Liver (tissue), 7 donors: ENCODE measurements at regions not wholly inside any gene's neighbourhood (a gene's known extent, or its start where the extent isn't known, plus 50 kb on each side); places are given as distances from the start of the nearest gene placed in this dataset.

Experiments
- DNase-seq: peaks from one replicate; pipeline ENCODE4 v3.0.0-alpha.2; 2017; ENCODE audit warnings: low spot score
- H3K27ac ChIP-seq, 2 donors: one replicate each; pipeline ENCODE4 v1.7.0; 2013; ENCODE audit warnings: inconsistent platforms in 2 of 2, low read length in 2 of 2, control low read depth in 1 of 2, low read depth in 1 of 2, mild to moderate bottlenecking in 1 of 2
- H3K27me3 ChIP-seq, 4 donors: one replicate each; pipeline versions ENCODE4 v1.6.1 to v1.7.0; 2013; ENCODE audit warnings: low read length in 3 of 4, inconsistent platforms in 1 of 4, mild to moderate bottlenecking in 1 of 4, moderate library complexity in 1 of 4; ENCODE audit not compliant: control insufficient read depth in 4 of 4, insufficient read depth in 4 of 4
- H3K36me3 ChIP-seq, 4 donors: one replicate each; pipeline versions ENCODE4 v1.6.1 to v1.7.0; 2013; ENCODE audit warnings: low read length in 3 of 4, mild to moderate bottlenecking in 3 of 4, low read depth in 1 of 4, moderate library complexity in 1 of 4; ENCODE audit not compliant: control insufficient read depth in 4 of 4, insufficient read depth in 3 of 4
- H3K4me1 ChIP-seq, 4 donors: one replicate each; pipeline versions ENCODE4 v1.6.1 to v1.7.0; 2013; ENCODE audit warnings: low read length in 3 of 4, mild to moderate bottlenecking in 3 of 4, moderate library complexity in 1 of 4; ENCODE audit not compliant: control insufficient read depth in 4 of 4, insufficient read depth in 4 of 4
- H3K4me3 ChIP-seq, 3 donors: one replicate each; pipeline versions ENCODE4 v1.6.1 to v1.7.0; 2013; ENCODE audit warnings: low read length in 3 of 3, control low read depth in 1 of 3, low read depth in 1 of 3, mild to moderate bottlenecking in 1 of 3
- H3K9ac ChIP-seq, 2 donors: one replicate each; pipeline ENCODE4 v1.7.0; 2013; ENCODE audit warnings: low read length in 2 of 2, mild to moderate bottlenecking in 2 of 2, moderate library complexity in 2 of 2, control low read depth in 1 of 2, low read depth in 1 of 2
- H3K9me3 ChIP-seq, 4 donors: one replicate each; pipeline versions ENCODE4 v1.6.1 to v1.7.0; 2013; ENCODE audit warnings: low read length in 3 of 4; ENCODE audit not compliant: control insufficient read depth in 4 of 4
- EGR1 ChIP-seq, 2 donors: IDR thresholded peaks; 2 replicates each; pipeline ENCODE4 v1.6.1; 2016 to 2018; ENCODE audit warnings: antibody characterized with exemption in 2 of 2, low read depth in 2 of 2
- FOXA1 ChIP-seq: IDR thresholded peaks from 2 replicates; pipeline ENCODE4 v1.6.1; 2016; ENCODE audit warnings: antibody characterized with exemption
- HNF4A ChIP-seq, 2 donors: conservative IDR thresholded peaks; 2 replicates each; pipeline ENCODE4 v1.6.1; 2016; ENCODE audit warnings: antibody characterized with exemption in 2 of 2, mild to moderate bottlenecking in 2 of 2
- HNF4G ChIP-seq: IDR thresholded peaks from 2 replicates; pipeline ENCODE4 v1.6.1; 2016; ENCODE audit warnings: antibody characterized with exemption
- RXRA ChIP-seq, 2 donors: IDR thresholded peaks; 2 replicates each; pipeline ENCODE4 v1.6.1; 2017 to 2018; ENCODE audit warnings: antibody characterized with exemption in 2 of 2, mild to moderate bottlenecking in 1 of 2
- SP1 ChIP-seq: IDR thresholded peaks from 2 replicates; pipeline ENCODE4 v1.6.1; 2018; ENCODE audit warnings: antibody characterized with exemption, mild to moderate bottlenecking
- TAF1 ChIP-seq: conservative IDR thresholded peaks from 2 replicates; pipeline ENCODE4 v1.6.1; 2016; ENCODE audit warnings: antibody characterized with exemption, mild to moderate bottlenecking
- YY1 ChIP-seq: IDR thresholded peaks from 2 replicates; pipeline ENCODE4 v1.6.1; 2016; ENCODE audit warnings: antibody characterized with exemption, mild to moderate bottlenecking
- WGBS: extraction: QIAGEN DNeasy Blood & Tissue Kit; methylation state at CpG from one replicate; pipeline ENCODE4 v1.1.7; 2013; 5-methylcytosine and 5-hydroxymethylcytosine counted together
- TF ChIP-seq, protein P1 (sequence below): IDR thresholded peaks from 2 replicates; pipeline ENCODE4 v1.6.1; 2016; ENCODE audit warnings: antibody characterized with exemption
- TF ChIP-seq, protein P2 (sequence below): IDR thresholded peaks from 2 replicates; pipeline ENCODE4 v1.6.1; 2016; ENCODE audit warnings: antibody characterized with exemption
- TF ChIP-seq, protein P3 (sequence below): IDR thresholded peaks from 2 replicates; pipeline ENCODE4 v1.6.1; 2016; ENCODE audit warnings: antibody characterized with exemption, mild to moderate bottlenecking
- donor health status: healthy.
- donor health status: healthy.
- donor health status: healthy.
- donor health status: healthy.

DNA sequence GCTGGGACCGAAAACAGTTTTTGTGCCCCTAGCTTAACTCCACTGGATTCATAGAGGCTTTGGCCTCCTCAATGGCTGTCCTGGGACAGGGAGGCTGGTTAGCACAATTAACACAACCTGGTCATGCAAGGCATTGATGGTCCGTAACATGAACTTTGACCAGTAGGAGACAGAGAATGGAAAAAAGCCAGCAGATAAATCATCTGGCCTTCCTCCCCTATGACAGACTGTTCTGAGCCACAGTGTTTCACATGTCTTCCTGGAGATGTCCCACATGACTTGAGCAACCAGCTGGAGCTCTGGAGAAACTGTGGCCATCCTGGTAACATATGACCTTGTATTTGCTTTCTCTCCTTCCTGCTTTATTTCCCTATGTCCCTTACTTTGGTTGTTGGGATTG is 244.2 kb downstream of the UQCRFS1 start:
- H3K27ac ChIP-seq = no peak overlapping the region
- TF ChIP-seq, protein P1, sequence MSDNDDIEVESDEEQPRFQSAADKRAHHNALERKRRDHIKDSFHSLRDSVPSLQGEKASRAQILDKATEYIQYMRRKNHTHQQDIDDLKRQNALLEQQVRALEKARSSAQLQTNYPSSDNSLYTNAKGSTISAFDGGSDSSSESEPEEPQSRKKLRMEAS = no peak
- no peak for TF ChIP-seq TAF1
- TF ChIP-seq, protein P2, sequence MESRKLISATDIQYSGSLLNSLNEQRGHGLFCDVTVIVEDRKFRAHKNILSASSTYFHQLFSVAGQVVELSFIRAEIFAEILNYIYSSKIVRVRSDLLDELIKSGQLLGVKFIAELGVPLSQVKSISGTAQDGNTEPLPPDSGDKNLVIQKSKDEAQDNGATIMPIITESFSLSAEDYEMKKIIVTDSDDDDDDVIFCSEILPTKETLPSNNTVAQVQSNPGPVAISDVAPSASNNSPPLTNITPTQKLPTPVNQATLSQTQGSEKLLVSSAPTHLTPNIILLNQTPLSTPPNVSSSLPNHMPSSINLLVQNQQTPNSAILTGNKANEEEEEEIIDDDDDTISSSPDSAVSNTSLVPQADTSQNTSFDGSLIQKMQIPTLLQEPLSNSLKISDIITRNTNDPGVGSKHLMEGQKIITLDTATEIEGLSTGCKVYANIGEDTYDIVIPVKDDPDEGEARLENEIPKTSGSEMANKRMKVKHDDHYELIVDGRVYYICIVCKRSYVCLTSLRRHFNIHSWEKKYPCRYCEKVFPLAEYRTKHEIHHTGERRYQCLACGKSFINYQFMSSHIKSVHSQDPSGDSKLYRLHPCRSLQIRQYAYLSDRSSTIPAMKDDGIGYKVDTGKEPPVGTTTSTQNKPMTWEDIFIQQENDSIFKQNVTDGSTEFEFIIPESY = no peak
- TF ChIP-seq HNF4A (conservative IDR thresholded peaks at IDR 0.05) = peak; percentile 15 to 19
- TF ChIP-seq, protein P3, sequence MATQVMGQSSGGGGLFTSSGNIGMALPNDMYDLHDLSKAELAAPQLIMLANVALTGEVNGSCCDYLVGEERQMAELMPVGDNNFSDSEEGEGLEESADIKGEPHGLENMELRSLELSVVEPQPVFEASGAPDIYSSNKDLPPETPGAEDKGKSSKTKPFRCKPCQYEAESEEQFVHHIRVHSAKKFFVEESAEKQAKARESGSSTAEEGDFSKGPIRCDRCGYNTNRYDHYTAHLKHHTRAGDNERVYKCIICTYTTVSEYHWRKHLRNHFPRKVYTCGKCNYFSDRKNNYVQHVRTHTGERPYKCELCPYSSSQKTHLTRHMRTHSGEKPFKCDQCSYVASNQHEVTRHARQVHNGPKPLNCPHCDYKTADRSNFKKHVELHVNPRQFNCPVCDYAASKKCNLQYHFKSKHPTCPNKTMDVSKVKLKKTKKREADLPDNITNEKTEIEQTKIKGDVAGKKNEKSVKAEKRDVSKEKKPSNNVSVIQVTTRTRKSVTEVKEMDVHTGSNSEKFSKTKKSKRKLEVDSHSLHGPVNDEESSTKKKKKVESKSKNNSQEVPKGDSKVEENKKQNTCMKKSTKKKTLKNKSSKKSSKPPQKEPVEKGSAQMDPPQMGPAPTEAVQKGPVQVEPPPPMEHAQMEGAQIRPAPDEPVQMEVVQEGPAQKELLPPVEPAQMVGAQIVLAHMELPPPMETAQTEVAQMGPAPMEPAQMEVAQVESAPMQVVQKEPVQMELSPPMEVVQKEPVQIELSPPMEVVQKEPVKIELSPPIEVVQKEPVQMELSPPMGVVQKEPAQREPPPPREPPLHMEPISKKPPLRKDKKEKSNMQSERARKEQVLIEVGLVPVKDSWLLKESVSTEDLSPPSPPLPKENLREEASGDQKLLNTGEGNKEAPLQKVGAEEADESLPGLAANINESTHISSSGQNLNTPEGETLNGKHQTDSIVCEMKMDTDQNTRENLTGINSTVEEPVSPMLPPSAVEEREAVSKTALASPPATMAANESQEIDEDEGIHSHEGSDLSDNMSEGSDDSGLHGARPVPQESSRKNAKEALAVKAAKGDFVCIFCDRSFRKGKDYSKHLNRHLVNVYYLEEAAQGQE = no peak
- no peaks in the 10 kb centered on the region for H3K9me3 ChIP-seq
- H3K9ac ChIP-seq = no peak overlapping the region
- 70% methylated on average over 2 of the region's 2 CpGs for WGBS
- H3K4me3 ChIP-seq = no peak overlapping the region
- DNase-seq = no peak
- no peaks in the 10 kb centered on the region for H3K36me3 ChIP-seq
- peaks cover 0 to 3% (median 0%) of the 10 kb centered on the region in 4 donors for H3K27me3 ChIP-seq
- no peaks in the 10 kb centered on the region for H3K4me1 ChIP-seq

DNA sequence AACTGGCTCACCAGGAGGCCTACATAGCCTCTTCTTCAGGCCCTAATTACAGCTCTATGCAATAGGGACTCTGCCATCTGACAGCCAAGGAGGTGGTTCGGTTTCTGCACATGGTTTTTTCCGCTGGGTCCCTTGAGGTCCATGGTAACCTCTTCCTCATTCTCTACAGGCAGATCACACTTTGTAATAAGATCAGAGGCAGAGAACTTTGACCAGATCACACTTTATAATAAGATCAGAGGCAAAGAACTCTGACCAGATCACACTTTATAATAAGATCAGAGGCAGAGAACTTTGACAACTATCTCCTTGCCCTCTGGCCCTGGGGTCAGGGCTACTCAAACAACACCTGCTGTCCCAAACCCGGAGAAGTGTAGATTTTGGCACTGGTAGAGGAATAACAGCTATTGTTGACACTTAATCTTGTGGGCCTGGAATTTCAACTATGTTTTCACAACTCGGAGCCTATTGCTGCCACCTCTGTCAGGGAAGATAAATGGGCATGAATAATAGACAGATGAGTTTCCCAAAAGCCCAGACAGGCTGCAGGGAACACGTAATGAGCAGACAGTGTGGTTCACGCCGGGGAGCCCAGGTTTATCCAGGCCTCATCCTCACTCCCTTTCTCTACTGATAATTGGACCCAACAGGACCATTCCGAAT is 246.1 kb downstream of the UQCRFS1 start:
- H3K4me3 ChIP-seq = no peak overlapping the region
- no peaks in the 10 kb centered on the region for H3K4me1 ChIP-seq
- DNase-seq = no peak
- H3K9me3 ChIP-seq = no peaks in the 10 kb centered on the region
- H3K27me3 ChIP-seq = peaks cover 0 to under 1% (median 0%) of the 10 kb centered on the region in 4 donors
- no peak overlapping the region for H3K9ac ChIP-seq
- WGBS = 68% methylated on average over 8 of the region's 8 CpGs
- TF ChIP-seq, protein P2 = no peak
- no peaks in the 10 kb centered on the region for H3K36me3 ChIP-seq
- no peak overlapping the region for H3K27ac ChIP-seq

DNA sequence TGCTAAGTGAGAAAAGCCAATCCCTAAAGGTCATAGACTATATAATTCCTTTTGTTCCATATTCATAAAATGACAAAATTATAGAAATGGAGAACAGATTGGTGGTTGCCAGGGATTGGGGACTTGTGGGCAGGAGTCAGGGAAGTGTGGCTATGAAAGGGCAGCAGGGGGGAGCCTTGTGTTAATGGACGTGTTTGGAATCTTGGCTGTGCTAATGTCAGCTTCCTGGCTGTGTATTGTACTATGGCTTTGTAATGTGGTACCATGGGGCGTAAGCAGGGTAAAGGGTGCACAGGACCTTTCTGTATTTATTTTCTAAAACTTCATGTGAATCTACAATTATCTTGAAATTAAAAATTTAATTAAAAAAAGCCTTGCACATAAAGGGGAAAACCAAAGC is 248.5 kb downstream of the UQCRFS1 start:
- H3K4me3 ChIP-seq = no peak overlapping the region
- no peaks in the 10 kb centered on the region for H3K36me3 ChIP-seq
- WGBS = 67% methylated on average over 2 of the region's 2 CpGs
- no peaks in the 10 kb centered on the region for H3K27me3 ChIP-seq
- H3K27ac ChIP-seq = no peak overlapping the region
- no peaks in the 10 kb centered on the region for H3K4me1 ChIP-seq
- H3K9ac ChIP-seq = no peak overlapping the region
- TF ChIP-seq, protein P1 = no peak
- TF ChIP-seq HNF4G = no peak
- TF ChIP-seq YY1 = no peak
- TF ChIP-seq SP1 = no peak
- TF ChIP-seq RXRA (IDR thresholded peaks at IDR 0.05) = no peak
- TF ChIP-seq EGR1 (IDR thresholded peaks at IDR 0.05; ENCODE audit: low read depth in 2 of 2) = no peak
- no peak for TF ChIP-seq HNF4A (conservative IDR thresholded peaks at IDR 0.05)
- TF ChIP-seq TAF1 = no peak
- no peak for TF ChIP-seq FOXA1
- DNase-seq = no peak
- no peaks in the 10 kb centered on the region for H3K9me3 ChIP-seq
